H1 (cell line): ENCODE measurements at regions not wholly inside any gene's neighbourhood (a gene's known extent, or its start where the extent isn't known, plus 50 kb on each side); places are given as distances from the start of the nearest gene placed in this dataset.

Experiments
- BRCA1 ChIP-seq: IDR thresholded peaks from 2 replicates; pipeline ENCODE4 v1.6.1; 2012; ENCODE audit warnings: low read depth, low read length, improper control_type of control experiment
- CHD7 ChIP-seq: fragments of 300-600 bp; sonication (generic); IDR thresholded peaks from 2 replicates; pipeline ENCODE4 v1.7.1; 2012; ENCODE audit warnings: low read length, moderate library complexity, mild to moderate bottlenecking, inconsistent platforms; ENCODE audit not compliant: insufficient replicate concordance
- EGR1 ChIP-seq: IDR thresholded peaks from 2 replicates; pipeline ENCODE4 v1.6.1; 2011; ENCODE audit warnings: low read depth, low read length, borderline replicate concordance
- MAFK ChIP-seq: IDR thresholded peaks from 2 replicates; pipeline ENCODE4 v1.6.1; 2012; ENCODE audit warnings: low read depth, mild to moderate bottlenecking, improper control_type of control experiment, low read length
- POLR2A ChIP-seq, 2 experiments: IDR thresholded peaks; 1 replicate in 1 of 2; 2 replicates in 1 of 2; pipeline ENCODE4 v1.6.1; 2011; ENCODE audit warnings: low read depth in 2 of 2, low read length in 2 of 2, mild to moderate bottlenecking in 2 of 2; ENCODE audit errors: control extremely low read depth in 1 of 2
- SIX5 ChIP-seq: IDR thresholded peaks from 2 replicates; pipeline ENCODE4 v1.6.1; 2011; ENCODE audit warnings: mild to moderate bottlenecking, low read depth, low read length

GRCh38 chr2:147660680-147661079, 184.1 kb upstream of the ACVR2A start (continued):
- TF ChIP-seq POLR2A (IDR thresholded peaks at IDR 0.05; ENCODE audit: control extremely low read depth in 1 of 2, low read depth in 2 of 2, low read length in 2 of 2) (no peak), SIX5 (no peak), EGR1 (no peak), BRCA1 (no peak), MAFK (no peak), CHD7 (no peak)
- TF ChIP-seq, all 59 proteins: peak for 0
